GM19351 (cell line): ENCODE measurements at regions not wholly inside any gene's neighbourhood (a gene's known extent, or its start where the extent isn't known, plus 50 kb on each side); places are given as distances from the start of the nearest gene placed in this dataset.
"Not testable (repeated sequence)": the region's sequence is repeated elsewhere in the genome, so short reads cannot be mapped to it uniquely, and the experiment has no call there.

Experiments used
- ATAC-seq: cut with Tn5 transposase; IDR thresholded peaks from one replicate; pipeline ENCODE4 v1.9.1; 2021; ENCODE audit warnings: mild to moderate bottlenecking, moderate library complexity; ENCODE audit not compliant: unreplicated experiment

- ATAC-seq = not testable (repeated sequence)
Observed at GRCh38 chr15:84094720-84095119, 140.9 kb upstream of the GOLGA6L4 start.

GRCh38 chr15:84097053-84097452 lies 138.5 kb upstream of the GOLGA6L4 start:
- not testable (repeated sequence) for ATAC-seq

- no peak for ATAC-seq
Observed at GRCh38 chr15:84098604-84099003, 137.0 kb upstream of the GOLGA6L4 start.

- ATAC-seq = no peak
Observed at GRCh38 chr15:84099181-84099580, 136.4 kb upstream of the GOLGA6L4 start.

- ATAC-seq = no peak
Observed at GRCh38 chr15:84103345-84103744, 132.2 kb upstream of the GOLGA6L4 start.

DNA sequence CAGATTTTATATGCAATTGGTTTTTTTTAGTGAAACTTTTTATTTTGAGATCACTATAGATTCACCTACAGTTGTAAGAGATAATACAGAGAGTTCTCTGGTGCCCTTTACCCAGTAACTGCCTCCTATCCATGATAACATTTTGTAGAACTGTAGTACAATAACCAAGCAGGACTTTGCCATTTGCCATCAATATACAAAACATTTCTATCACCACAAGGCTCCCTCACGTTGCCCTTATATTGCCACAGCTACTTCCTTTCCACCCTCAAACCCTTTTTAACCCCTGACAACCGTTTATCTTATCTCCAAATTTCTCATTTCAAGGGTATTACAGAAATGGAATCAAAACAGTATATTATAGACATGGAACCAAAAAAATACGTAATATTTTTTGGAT lies 130.7 kb upstream of the GOLGA6L4 start:
- no peak for ATAC-seq

DNA sequence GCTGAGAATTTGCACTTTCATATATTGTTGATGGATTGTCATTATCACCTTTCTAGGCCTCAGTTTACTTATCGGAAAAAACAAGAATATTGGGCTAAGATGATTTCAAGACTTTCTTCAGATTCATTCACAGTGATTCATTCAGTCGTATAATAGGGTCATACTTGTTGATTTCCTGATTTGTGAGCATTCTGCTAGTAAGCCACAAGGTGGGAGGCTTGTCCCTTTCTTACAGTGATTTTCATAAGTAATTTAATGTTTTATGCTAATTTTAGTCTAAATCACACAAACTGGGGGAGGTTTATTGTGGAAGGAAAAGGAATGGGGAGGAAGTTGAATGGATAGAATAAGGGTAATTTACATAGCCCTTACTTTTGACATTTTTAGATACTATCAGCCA lies 126.8 kb upstream of the GOLGA6L4 start:
- no peak for ATAC-seq

DNA sequence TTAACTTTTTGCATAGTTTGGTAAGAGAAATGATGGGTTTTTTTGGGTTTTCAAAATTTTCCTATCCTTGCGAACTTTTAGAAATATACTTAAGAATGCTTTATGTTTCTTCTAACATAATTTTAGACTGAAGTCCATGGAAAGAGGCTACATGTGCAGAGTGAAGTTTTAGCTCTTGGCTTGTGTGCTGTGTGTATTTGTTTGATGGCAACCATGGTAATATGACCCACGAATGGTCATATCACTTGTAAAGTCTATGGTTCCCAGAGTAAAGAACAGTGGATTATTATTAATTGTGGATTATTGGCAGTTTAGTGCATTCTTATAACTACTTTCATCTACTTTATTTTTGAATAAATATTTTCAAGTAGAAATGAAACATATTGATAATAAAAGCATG lies 124.0 kb upstream of the GOLGA6L4 start:
- no peak for ATAC-seq

GRCh38 chr15:84112025-84112424 lies 123.5 kb upstream of the GOLGA6L4 start:
- no peak for ATAC-seq

GRCh38 chr15:84113919-84114318 lies 121.7 kb upstream of the GOLGA6L4 start:
- ATAC-seq = no peak

- not testable (repeated sequence) for ATAC-seq
Observed at GRCh38 chr15:84114680-84115079, 120.9 kb upstream of the GOLGA6L4 start.

GRCh38 chr15:84119351-84119750 lies 116.2 kb upstream of the GOLGA6L4 start:
- ATAC-seq = not testable (repeated sequence)

- not testable (repeated sequence) for ATAC-seq
Observed at GRCh38 chr15:84120903-84121302, 114.7 kb upstream of the GOLGA6L4 start.

DNA sequence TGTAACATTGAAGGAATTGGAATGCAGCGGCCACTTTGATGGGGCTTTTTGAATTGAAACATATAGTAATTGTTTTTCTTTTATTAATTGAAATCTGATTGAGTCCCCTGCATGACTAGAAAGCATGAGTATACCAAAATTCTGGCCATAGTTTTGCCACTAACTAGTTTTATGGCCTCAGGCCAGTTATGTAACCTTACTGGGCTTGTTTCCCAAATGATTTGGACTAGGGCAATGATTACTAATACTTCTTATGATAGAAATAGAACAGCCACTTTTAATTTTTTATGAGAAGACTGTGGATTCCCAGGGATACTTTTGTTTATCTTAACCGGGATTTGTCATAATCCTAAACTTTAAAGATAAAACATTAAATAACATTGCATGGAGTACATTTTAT lies 106.9 kb upstream of the GOLGA6L4 start:
- ATAC-seq = not testable (repeated sequence)

GRCh38 chr15:84130098-84130831 lies 105.3 kb upstream of the GOLGA6L4 start:
- not testable (repeated sequence) for ATAC-seq

- ATAC-seq = not testable (repeated sequence)
Observed at GRCh38 chr15:84135931-84136456, 99.6 kb upstream of the GOLGA6L4 start.

DNA sequence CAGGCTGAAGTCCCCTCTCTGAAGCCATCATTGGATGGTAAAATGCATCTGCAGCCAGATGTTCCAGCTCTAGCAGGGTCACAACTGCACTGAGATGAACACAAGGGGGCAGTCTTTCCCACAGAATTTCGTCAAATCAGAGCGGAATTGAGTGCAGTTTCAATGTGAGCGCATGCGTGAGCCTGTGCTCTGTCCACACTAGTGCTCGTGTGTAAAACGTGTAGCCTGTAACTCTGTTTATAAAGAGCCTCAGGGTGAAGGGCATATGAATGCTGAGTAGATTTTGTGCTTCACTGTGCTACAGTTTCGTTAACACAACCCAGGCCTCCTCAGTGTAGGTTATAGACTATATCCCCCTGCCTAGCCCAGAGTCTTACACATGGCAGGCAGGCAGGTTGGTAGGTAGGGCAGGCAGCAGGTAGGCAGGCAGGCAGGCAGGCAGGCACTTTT lies 92.7 kb upstream of the GOLGA6L4 start:
- ATAC-seq = peak; percentile 91

DNA sequence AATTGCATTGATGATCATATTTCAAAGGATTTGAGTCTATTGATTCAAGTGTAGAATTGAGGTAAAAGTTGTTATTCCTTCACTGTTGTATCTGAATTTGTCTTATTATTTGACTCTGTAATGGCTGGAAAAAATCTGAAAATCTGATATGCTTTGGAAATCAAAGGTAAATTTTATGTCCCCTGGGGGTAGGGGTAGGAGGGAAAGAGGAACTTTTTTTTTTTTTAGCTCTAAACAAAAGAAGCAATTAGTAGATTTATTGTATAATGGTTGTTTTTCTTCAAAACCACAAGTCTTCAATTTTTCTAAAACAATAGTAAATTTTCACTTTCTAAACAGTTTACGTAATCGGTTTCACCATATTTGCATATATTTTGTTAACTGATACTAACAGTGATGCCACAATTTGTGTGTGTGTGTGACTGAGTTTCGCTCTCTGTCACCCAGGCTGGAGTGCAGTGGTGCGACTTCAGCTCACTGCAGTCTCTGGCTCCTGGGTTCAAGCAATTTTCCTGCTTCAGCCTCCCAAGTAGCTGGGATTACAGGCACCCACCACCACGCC lies 91.7 kb upstream of the GOLGA6L4 start:
- ATAC-seq = peak; percentile 86

GRCh38 chr15:84144946-84145345 lies 90.6 kb upstream of the GOLGA6L4 start:
- ATAC-seq = not testable (repeated sequence)

DNA sequence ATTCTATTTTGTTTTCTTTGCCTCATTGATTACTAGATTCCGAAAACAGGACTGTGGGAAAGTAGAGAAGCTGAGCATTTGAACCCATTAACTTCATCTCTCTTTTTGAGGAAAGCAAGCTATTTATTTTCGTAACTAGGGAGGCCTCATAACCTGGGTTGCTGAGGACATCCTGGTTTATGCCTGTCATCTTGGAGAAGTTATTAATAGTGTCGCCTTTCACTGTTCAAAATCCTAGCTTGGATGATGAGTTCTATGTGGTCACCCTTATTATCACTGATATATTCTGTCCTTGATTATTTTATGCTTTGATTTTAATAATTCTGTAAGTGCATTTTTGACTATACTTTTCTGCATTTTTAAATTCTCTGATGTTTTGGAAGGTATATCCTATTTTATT lies 89.3 kb upstream of the GOLGA6L4 start:
- not testable (repeated sequence) for ATAC-seq

DNA sequence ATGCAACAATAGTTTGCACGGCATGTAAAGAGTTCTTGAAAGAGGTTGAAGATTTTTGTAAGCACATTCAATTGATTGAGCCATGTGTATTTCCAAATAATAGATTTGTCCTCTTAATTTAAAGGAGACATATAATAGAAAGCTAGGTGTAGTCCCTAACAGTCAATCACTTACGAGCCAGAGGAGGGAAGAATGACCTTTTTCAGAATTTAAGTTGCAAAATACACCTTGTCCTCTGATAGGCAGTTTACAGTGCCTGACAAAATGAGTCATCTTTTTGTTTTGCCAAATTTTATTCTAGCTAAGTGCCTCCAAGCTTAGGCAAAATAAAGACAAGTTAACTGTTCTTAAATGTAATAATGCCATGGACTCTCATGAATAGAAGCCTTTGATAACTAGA lies 88.3 kb upstream of the GOLGA6L4 start:
- ATAC-seq = not testable (repeated sequence)

DNA sequence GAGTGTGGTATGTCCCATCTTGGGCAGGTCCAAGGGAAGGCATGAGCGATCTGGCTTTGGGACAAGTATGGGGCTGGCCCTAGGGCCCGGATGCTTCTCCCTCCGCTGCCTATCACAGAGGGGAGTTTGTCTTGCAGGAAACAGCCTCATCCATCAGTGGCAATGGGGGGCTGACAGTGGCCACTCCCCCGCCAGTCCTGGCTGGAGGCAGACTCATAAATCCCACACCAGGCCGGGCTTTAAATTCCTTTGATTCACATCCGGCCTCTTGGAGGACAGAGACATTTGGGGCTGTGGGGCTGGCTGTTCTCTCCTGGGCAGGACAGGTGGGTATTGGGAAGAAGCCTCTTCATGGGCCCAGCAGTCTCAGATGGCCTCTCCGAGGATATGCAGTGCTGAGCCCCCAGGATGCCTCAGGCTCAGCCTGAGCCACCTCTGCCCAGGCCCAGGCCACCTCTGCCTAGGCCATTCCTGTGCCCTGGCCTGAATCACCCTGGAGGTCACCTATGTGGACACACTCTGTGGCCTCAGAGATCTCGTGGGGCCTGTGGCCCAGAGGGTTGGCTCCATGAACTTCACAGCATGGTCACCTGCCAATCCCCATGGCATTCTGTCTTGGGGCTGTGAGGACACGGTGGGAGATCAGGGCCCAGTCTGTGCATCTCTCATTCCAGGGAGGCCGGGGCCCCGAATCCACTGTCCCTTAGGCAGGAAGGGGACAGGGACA lies 84.2 kb upstream of the GOLGA6L4 start:
- no peak for ATAC-seq
